ENCODE measurements at regions not wholly inside any gene's neighbourhood (a gene's known extent, or its start where the extent isn't known, plus 50 kb on each side); places are given as distances from the start of the nearest gene placed in this dataset.

DNA sequence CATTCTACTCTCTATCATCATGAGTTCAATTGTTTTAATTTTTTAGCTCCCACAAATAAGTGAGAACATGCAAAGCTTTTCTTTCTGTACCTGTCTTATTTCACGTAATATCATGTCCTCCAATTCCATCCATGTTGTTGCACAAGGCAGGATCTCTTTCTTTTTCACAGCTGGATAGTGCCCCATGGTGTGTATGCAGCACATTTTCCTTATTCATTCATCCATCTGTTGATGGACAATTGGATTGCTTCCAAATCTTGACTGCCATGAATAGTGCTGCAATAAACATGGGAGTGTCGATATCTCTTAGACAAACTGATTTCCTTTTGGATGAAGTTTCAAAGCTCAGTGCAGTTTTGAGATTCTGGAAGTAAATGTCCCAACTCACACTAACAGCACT lies 326.9 kb downstream of the FGF9 start:
- no peak overlapping the region for H2AFZ ChIP-seq (ENCODE audit: low read length)
- no peaks in the 10 kb centered on the region for H4K20me1 ChIP-seq (ENCODE audit: control insufficient read depth, extremely low read depth, insufficient read depth, low read length)
- no peaks in the 10 kb centered on the region for H3K36me3 ChIP-seq (ENCODE audit: control insufficient read depth, insufficient read depth, low read length)
- H3K27me3 ChIP-seq (ENCODE audit: control insufficient read depth, insufficient read depth, low read length) = no peaks in the 10 kb centered on the region
- no peaks in the 10 kb centered on the region for H3K9me3 ChIP-seq (ENCODE audit: control insufficient read depth, insufficient read depth, low read depth, low read length)
- no peaks in the 10 kb centered on the region for H3K4me1 ChIP-seq (ENCODE audit: control insufficient read depth, extremely low read depth, insufficient read depth, low read length)
- no peak for TF ChIP-seq EZH2 (IDR thresholded peaks at IDR 0.05; ENCODE audit: low read length, missing control alignments)
- TF ChIP-seq, protein P1, sequence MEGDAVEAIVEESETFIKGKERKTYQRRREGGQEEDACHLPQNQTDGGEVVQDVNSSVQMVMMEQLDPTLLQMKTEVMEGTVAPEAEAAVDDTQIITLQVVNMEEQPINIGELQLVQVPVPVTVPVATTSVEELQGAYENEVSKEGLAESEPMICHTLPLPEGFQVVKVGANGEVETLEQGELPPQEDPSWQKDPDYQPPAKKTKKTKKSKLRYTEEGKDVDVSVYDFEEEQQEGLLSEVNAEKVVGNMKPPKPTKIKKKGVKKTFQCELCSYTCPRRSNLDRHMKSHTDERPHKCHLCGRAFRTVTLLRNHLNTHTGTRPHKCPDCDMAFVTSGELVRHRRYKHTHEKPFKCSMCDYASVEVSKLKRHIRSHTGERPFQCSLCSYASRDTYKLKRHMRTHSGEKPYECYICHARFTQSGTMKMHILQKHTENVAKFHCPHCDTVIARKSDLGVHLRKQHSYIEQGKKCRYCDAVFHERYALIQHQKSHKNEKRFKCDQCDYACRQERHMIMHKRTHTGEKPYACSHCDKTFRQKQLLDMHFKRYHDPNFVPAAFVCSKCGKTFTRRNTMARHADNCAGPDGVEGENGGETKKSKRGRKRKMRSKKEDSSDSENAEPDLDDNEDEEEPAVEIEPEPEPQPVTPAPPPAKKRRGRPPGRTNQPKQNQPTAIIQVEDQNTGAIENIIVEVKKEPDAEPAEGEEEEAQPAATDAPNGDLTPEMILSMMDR (conservative IDR thresholded peaks at IDR 0.05 in 1 of 2, IDR thresholded peaks at IDR 0.05 in 1 of 2; ENCODE audit: low read depth in 1 of 2, low read length in 2 of 2) = no peak
- H3K4me2 ChIP-seq (ENCODE audit: extremely low read depth, insufficient read depth, low read length) = no peak overlapping the region
- DNase-seq (ENCODE audit: low read depth in 2 of 2) = no peak
- H3K4me3 ChIP-seq (replicated peaks in 1 of 4; ENCODE audit: control extremely low read depth in 1 of 4, insufficient read depth in 1 of 4, low read depth in 3 of 4, low read length in 4 of 4) = no peak overlapping the region
- H3K9ac ChIP-seq (ENCODE audit: insufficient read depth, low read length) = no peak overlapping the region
- H3K27ac ChIP-seq (ENCODE audit: insufficient read depth, low read length) = no peak overlapping the region
- H3K79me2 ChIP-seq (ENCODE audit: control insufficient read depth, insufficient read depth, low read length) = no peaks in the 10 kb centered on the region

DNA sequence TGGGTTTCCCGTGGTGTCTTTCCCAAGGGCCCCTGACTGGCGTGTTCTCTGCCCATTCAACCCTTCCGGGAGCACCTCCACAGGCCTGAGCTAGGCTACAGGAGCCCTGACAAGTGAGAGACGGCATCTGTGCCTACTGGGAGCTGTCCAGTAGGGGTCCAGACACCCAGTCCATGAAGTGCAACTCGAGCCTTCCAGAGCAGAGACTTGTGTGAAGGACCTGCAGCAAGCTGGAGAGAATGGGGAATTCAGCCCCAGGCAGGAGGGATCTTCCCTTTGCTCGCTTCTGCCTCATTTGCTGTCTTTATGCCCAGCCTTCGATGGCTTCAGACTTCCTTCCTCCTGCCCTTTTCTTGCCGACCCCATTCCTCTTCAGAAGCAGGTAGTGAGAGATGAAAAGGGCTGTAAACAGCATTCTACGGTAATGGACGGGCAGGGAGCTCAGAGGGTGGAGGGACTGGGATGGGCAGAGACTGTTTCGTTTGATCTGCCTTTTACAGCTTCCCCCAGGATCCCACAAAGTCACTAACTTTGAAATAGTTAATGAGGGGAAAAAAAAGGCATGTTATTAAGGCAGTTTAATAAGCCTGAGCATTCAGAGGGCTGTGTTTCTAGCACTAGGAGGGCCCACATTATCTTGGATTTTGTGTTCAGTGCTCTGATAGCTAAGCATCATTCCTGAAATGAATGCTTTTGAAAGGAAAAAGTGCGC lies 327.6 kb downstream of the FGF9 start:
- H3K27me3 ChIP-seq (ENCODE audit: control insufficient read depth, insufficient read depth, low read length) = no peaks in the 10 kb centered on the region
- no peaks in the 10 kb centered on the region for H3K9me3 ChIP-seq (ENCODE audit: control insufficient read depth, insufficient read depth, low read depth, low read length)
- H2AFZ ChIP-seq (ENCODE audit: low read length) = no peak overlapping the region
- H3K4me1 ChIP-seq (ENCODE audit: control insufficient read depth, extremely low read depth, insufficient read depth, low read length) = no peaks in the 10 kb centered on the region
- no peaks in the 10 kb centered on the region for H3K36me3 ChIP-seq (ENCODE audit: control insufficient read depth, insufficient read depth, low read length)
- no peak overlapping the region for H3K9ac ChIP-seq (ENCODE audit: insufficient read depth, low read length)
- DNase-seq (ENCODE audit: low read depth in 2 of 2) = no peak
- no peak overlapping the region for H3K4me2 ChIP-seq (ENCODE audit: extremely low read depth, insufficient read depth, low read length)
- H3K27ac ChIP-seq (ENCODE audit: insufficient read depth, low read length) = no peak overlapping the region
- no peak for TF ChIP-seq EZH2 (IDR thresholded peaks at IDR 0.05; ENCODE audit: low read length, missing control alignments)
- TF ChIP-seq, protein P1 (conservative IDR thresholded peaks at IDR 0.05 in 1 of 2, IDR thresholded peaks at IDR 0.05 in 1 of 2; ENCODE audit: low read depth in 1 of 2, low read length in 2 of 2) = no peak
- no peak overlapping the region for H3K4me3 ChIP-seq (replicated peaks in 1 of 4; ENCODE audit: control extremely low read depth in 1 of 4, insufficient read depth in 1 of 4, low read depth in 3 of 4, low read length in 4 of 4)
- H4K20me1 ChIP-seq (ENCODE audit: control insufficient read depth, extremely low read depth, insufficient read depth, low read length) = no peaks in the 10 kb centered on the region
- no peaks in the 10 kb centered on the region for H3K79me2 ChIP-seq (ENCODE audit: control insufficient read depth, insufficient read depth, low read length)

DNA sequence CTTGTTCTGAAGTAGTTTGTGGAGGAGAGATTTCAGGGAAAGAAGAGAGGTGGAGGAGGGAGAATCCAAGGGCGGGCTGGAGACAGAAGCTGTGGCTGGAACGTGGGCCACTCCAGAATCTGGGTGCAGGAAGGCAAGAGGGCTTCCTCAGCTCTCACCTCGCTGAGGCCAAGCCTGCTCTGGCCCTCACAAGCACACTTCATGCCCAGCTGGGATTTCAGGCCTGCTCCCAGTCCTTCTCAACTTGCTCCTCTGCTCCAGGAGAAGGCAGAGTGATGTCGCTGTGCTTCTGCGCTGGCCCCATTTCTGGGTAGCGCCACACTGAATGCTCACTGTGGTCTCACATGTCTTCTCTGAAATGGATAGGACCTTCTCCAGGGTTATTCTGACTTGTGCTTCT lies 328.8 kb downstream of the FGF9 start:
- Histone ChIP-seq H4K20me1 (ENCODE audit: control insufficient read depth, extremely low read depth, insufficient read depth, low read length) (no peaks in the 10 kb centered on the region), H2AFZ (ENCODE audit: low read length) (no peak overlapping the region), H3K4me2 (ENCODE audit: extremely low read depth, insufficient read depth, low read length) (no peak overlapping the region), H3K27ac (ENCODE audit: insufficient read depth, low read length) (no peak overlapping the region), H3K9me3 (ENCODE audit: control insufficient read depth, insufficient read depth, low read depth, low read length) (no peaks in the 10 kb centered on the region), H3K4me3 (replicated peaks in 1 of 4; ENCODE audit: control extremely low read depth in 1 of 4, insufficient read depth in 1 of 4, low read depth in 3 of 4, low read length in 4 of 4) (no peak overlapping the region), H3K79me2 (ENCODE audit: control insufficient read depth, insufficient read depth, low read length) (no peaks in the 10 kb centered on the region), H3K4me1 (ENCODE audit: control insufficient read depth, extremely low read depth, insufficient read depth, low read length) (no peaks in the 10 kb centered on the region), H3K27me3 (ENCODE audit: control insufficient read depth, insufficient read depth, low read length) (no peaks in the 10 kb centered on the region), H3K36me3 (ENCODE audit: control insufficient read depth, insufficient read depth, low read length) (no peaks in the 10 kb centered on the region), H3K9ac (ENCODE audit: insufficient read depth, low read length) (no peak overlapping the region)
- TF ChIP-seq EZH2 (IDR thresholded peaks at IDR 0.05; ENCODE audit: low read length, missing control alignments) = no peak
- TF ChIP-seq, protein P1 (conservative IDR thresholded peaks at IDR 0.05 in 1 of 2, IDR thresholded peaks at IDR 0.05 in 1 of 2; ENCODE audit: low read depth in 1 of 2, low read length in 2 of 2) = no peak
- DNase-seq (ENCODE audit: low read depth in 2 of 2) = no peak
